Kidney glomerular epithelial cell (primary cell): ENCODE measurements at regions not wholly inside any gene's neighbourhood (a gene's known extent, or its start where the extent isn't known, plus 50 kb on each side); places are given as distances from the start of the nearest gene placed in this dataset.

Experiments used
- DNase-seq: peaks from one replicate; lab custom pipeline; 2025; lab: John Stamatoyannopoulos, UW

DNA sequence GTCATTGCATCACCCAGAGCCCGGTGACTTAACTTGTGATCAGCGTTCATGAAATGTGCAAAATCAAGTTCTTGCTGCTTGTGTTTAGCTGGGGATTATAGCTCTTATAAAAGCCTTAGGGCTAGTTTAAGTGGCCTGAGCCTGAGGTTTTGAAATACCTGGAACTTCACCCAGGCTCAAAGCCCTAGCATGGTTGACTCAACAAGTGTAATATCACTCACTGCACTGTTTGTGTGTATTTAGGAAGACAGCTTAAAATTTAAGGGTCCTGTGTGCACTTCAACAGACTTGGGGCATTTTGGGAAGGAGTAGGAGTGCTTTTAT, 489.5 kb downstream of the GATA3 start:
- DNase-seq, result no peak

DNA sequence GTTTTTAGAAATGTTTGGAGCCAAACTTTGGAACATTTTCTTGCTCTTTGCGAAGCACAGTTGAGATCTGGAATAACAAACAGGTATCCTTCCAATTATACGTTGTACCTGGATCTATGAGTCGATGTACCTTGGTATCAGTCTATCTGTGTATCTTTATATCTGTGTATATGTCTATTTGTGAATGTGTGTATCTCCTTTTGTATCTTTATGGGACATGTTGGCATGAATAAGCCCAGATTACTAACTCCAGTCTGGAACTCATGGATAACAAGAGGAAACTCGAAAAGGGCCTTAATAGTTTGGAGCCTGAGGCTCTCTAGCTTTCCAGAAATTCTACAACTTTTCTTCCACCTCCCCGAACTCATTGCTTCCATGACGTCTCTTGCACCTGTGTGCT, 490.0 kb downstream of the GATA3 start:
- DNase-seq, result no peak

DNA sequence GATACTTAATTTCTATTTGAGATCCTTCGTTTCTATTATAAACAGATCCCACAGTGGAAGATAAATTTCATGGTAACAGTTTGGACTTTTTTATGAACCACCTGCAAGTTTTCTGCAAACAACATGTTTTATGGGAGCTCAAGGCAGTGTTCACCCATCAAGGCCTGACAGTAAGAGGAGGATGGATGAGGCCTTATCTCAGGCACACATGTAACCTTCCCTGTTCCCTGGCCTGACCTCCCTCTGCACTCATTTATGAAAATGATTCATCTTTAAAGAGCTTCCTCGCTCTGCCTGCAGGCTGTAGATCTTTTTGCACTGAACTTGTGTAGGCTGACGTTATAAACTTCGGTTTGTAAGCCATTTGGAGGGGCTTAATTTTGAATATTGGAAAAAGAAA, 500.1 kb downstream of the GATA3 start:
- no peak for DNase-seq

DNA sequence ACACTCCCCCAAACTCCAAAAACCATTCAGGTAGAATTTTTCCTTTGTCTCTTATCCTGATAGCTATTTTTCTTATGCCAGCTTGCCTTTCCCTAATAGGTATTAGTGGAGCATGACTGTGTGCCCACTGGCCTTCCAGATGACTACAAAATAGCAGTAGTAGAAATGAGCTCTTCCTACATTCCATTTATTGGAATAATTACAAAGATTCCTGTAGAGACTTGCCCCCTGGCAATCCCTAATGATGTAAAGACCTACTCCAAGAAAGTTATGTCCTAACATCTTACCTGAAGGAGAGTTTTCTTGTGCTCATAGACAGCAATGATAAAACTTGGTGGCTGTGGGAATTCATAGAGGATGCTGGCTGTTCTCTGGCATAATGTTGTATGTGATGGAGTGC, 501.8 kb downstream of the GATA3 start:
- DNase-seq, result no peak

DNA sequence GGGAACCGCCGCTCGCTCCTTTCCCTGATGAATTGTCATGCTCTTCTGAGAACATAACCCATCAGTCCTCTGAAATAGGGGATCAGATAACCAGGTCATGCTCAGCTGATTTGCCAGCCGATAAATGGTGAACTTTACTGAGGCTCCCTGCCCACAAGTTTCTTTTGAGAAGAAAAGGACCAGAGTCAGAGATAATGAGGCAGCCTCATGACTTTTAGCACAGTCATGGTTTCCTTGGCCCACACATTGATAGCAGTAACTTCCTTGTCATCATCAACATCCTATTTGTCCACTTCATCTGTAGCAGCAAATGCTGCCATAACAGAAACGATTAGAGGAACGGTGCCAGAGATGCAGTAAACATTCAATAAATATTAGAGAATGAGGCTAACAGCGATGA, 509.0 kb downstream of the GATA3 start:
- DNase-seq, result no peak

DNA sequence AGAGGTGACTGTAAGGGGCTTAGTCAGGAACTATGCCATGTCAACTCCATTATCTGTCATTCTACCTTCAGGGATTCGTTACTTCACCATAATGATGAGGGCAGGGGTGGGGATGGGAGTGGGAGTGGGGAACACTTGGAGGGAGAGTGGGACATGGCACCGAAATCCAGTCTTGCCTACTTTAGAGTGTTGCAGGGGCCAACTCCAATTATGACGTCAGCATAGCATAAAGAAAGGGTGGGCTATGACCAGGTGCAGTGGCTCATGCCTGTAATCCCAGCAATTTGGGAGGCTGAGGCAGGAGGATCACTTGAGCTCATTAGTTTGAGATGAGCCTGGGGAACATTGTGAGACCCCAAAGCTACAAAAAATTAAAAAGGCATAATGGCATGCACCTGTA, 512.2 kb downstream of the GATA3 start:
- DNase-seq, result no peak

DNA sequence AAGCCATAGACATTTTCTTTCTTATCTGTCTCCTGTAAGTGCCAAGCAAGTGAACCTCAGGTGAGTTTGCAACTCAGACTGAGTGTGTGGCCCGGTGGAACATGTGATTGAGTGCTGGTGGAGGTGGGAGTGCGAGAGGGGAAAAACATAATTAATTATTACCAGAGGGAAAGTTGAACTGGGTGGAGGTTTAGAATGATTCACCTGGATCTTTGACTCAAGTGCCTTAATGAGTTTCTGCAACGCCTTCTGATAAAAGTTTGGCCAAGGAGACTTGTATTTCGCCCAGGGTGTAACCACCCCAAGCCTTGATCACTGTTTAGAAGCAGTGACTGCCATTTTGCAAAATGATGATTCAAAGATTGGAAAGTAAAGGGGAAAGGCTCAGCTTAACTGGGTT, 513.9 kb downstream of the GATA3 start:
- peak; percentile 5 for DNase-seq

DNA sequence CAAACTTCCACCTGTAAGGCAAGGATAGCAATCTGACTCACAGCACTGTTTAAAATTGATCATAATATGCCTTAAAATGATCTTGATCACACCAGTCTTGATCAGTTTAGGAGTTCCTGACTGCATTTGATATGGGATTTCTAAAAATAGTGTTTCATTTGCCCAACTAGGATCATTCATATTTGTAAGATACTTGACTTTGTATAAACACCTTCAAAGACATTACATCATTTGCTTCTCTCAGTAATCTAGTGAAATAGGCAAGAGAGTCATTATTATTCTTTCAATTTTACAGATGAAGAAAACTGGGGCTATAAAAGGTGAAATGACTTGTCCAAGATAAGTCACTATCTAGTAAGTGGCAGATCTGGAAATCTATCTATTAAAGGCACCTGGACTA, 521.1 kb downstream of the GATA3 start:
- no peak for DNase-seq

DNA sequence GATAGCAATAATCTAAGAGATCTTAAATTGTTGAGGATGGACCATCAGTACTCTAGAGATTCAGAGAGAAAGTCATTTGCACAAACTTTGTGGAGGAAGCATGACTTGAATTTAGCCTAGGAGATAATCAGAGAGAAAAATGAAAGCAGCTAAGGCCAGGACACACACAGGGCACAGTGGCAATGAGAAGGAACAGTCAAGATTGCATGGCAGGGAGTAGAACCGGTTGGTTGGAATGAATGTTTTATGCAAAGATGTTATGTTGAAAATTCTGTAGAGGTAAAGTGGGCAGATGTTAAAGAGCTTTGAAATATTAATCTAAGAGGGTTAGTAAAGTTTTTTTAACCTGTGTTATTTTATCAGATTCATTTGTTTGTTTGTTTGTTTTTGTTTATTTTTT, 521.8 kb downstream of the GATA3 start:
- DNase-seq, result no peak

DNA sequence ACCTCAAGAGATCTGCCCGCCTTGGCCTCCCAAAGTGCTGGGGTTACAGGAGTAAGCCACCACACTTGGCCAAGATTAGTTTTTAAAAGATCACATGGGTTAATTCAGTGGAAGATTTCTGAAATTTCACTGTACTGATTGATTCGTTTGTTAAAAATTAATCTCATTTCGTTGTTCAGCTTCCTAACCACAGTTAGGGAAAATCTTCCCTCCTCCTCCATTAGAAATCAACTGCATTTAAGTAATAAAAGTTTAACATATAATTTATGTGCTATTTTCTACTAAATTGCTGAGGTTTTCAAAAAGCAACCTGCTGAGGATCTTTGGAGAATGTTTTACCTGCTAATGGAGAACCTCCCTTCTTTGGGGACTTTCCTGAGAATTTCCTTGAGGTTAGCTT, 522.4 kb downstream of the GATA3 start:
- no peak for DNase-seq

DNA sequence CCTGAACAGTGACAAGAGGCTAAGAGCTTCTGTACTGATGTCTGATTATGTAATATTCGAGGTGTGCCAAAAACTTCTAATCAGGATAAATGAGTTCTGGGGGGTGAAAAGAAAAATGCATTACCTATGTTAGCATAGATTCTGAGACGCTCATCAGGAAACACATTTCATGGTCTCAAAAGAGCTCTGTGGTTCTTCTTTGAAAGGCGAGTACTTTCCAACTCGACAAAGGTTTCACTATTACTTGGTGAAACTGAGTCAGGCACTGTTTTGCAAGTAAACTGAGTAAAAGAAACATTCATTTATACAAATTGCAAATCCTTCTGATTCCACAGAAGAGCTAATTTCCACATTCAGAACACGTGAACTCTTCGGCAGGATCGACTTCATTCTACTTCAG, 523.2 kb downstream of the GATA3 start:
- DNase-seq, result no peak

DNA sequence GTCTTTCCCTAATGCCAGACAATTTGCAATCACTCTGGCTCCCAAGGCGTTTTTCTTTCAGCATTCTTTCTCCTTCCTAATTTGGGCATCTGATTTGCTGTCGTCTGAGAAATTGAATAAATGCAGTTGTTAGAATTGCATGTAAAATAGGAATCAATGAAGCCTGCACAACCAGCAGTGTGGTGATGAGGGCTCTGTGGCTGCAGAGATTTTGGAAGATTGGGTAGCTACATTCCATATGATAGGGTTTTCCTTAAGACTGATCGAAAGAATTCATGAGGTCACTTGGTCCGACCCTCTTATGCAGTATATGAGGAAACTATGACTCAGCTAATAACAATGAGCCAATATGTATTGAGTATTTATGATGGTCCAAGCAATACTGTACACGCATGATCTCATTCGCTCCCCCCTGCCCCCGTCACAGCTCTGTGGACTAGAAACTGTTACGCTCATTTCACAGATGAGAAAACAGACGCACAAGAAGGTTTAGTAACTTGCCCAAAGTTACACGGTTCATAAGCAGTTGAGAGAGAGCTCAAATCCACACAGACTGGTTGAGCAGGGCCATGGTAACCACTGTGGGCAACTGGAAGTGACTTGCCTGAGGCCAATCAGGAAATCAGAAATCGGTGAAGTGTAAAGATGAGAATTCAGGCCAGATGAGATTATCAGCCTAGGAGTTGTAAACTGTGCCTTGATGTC, 527.2 kb downstream of the GATA3 start:
- DNase-seq, result no peak

DNA sequence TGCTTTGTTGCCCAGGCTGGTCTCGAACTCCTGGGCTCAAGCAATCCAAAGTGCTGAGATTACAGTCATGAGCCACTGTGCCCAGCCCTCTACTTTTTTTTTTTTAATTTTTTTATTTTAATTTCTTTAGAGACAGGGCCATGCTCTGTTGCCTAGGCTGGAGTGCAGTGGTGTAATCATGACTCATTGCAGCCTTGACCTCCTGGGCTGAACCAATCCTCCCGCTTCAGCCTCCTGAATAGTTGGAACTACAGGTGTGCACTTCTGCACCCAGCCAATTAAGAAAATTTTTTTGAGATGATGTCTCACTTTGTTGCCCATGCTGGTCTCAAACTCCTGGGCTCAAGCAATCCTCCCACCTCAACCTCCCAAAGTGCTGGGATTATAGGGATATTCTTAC, 528.6 kb downstream of the GATA3 start:
- no peak for DNase-seq

DNA sequence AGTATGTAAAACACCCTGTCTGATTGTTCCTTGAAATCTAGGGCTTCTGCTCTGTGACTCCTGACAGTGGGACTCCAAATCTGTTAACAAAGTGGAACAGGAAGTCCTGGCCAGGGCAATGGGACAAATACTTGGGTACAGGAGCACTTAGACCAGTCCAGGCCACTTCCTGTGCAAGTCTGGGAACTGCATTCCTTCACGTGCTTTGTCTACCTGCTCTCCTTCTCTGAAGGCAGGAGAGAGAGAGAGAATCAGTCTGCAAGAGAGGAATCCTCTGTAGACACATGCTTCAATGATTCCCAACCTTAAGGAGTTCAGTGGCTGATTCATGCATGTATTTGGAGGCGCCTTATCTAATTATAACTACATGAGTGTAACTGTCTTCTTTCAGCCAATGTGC, 530.2 kb downstream of the GATA3 start:
- no peak for DNase-seq

DNA sequence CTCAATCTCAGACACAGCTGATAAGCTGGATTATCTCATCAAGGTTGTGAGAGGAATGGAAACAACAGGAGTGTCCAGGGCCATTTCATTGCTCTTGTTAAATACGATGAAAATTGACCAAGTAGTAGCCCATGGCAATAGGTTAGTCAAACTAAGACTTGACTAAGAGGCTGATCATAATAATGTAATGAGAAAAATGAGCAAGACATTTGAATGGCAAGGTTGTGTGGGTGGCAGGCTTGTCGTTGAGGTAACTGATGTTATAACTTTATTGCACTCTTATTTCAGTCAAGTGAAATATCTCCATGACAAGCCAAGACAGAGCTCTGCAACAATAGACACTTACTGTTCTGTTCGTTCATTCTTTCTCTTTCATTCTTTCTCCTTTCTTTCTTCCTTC, 532.0 kb downstream of the GATA3 start:
- no peak for DNase-seq

DNA sequence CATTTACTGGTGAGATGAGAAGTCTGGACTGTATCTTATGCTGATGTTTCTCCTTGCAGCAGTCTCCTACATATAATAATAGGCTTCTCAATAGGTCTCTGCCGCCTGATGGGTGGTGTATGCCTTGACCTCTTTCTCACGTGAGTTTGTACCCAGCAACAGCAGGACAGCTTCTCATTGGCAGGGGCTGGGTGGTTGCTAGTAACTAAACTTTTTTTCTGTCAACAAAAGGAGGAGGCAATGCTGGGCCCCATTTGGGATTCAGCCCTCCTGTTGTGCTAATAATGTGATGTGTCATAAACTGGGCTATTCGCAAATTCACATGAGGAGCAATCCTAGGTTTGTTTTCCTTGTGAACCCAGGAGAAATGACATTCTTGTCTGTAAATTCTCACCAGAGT, 533.6 kb downstream of the GATA3 start:
- no peak for DNase-seq

DNA sequence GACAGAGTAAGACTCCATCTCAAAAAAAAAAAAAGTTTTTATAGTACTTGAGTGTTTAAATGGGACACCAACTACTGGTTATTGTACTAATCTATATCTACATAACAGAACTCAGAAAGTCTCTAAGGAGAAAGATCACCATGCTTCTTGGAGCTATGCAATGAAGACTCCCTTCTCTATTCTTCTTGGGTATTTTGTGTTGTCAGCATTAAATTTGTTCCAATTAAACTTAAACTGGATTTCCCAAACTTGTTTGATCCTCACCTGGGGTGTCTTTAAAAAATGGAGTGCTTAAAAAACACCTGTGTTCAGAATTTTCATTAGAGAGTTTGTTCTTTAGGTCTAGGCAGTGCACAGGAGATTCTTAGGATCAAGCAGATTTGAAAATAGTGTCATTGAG, 536.0 kb downstream of the GATA3 start:
- no peak for DNase-seq

DNA sequence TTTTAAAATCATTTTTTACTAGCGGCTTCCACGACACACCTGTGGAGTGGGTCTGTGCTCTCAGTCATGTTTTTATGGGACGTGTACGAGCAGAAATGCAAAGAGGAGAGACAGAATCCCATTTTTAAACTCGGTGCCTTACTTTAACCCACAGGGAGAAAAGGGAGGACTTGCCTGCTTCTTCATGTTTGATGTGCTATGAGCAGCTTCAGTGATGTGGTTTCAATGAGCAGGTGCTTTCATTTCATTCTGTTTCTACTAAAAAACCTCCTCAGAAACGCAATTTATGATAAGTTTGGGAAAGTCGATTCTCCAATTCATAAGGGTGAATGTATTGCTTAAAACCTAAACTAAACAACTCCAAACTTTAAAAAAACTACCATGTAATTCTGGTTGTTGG, 537.2 kb downstream of the GATA3 start:
- DNase-seq, result no peak

DNA sequence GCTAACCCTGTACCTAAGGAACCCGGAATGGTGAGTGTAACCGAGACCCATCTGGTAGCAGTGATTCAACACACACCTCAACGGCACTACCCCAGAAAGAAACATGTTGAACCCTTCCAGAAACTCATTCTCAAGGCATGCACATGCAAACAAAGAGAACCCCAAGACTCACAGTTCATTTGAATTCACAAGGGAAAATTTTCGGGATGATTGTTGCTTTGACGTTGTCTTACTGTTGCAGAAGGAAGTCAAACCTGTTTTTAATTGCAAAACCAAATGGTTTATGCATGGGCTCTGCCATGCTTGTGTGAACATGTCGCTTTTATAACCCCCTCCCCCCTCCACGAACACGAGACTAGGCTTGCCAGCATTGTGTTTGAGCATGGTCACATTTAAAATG, 539.7 kb downstream of the GATA3 start:
- DNase-seq, result no peak

DNA sequence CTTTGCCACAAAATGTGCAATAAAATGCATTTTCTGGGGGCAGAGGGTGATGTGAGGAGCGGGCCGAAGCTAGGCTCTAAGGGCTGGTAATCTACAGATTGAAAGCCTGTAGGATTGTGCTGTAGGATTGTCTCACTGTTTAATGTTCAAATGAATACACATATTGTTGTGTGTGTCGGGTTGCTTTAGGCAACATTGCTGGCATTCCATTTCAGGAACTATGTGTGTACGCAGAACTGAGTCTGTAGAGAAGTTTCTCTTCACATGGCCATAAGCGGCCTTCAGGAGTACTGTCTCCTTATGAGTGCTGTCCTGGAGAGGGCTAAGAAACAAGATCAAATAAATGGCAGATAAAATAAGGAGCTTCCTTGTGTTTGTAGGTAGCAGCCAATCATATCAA, 540.2 kb downstream of the GATA3 start:
- DNase-seq, result no peak

DNA sequence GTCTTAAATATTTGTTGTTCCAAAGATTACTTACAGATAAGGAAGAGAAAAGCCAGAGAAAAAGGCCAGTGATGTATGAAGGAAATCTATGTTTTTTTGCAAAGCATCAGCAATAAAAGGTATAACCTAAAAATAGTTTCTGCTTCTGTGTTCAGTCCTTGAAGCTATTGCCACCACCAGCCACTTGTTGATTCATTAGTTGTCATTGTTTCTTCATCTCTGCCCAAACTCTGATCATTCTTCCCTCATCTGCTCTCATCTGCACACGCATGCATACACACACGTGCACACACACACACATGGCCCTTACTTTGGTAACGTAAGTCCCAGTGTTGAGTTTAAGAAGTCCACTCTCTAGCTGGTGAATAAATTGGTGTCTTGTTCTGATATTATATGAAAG, 540.7 kb downstream of the GATA3 start:
- no peak for DNase-seq

DNA sequence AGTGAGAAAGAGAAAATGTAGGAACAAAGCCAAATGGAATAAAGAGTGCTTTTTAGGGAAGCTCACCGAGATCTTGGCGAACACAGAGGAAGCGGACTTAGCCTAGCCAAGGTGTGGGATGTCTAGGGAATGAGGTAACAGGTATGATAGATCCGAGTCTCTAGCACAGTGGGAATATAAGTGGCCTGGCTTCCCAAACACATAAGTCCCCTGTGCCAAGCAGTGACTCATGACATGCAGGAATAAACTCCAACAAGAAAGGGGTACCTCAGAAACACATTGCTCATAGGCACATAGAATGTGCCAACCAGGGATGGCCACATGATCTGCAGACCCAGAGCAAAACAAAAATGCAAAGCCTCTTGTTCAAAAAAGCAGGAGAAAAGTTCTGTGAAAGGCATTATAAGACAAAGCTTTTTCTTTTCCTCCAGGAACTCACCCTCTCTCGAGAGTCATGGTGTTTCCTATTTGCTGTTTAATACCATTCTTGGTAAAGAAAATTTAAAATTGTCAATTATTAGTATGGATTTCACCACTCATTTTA, 542.5 kb downstream of the GATA3 start:
- no peak for DNase-seq

DNA sequence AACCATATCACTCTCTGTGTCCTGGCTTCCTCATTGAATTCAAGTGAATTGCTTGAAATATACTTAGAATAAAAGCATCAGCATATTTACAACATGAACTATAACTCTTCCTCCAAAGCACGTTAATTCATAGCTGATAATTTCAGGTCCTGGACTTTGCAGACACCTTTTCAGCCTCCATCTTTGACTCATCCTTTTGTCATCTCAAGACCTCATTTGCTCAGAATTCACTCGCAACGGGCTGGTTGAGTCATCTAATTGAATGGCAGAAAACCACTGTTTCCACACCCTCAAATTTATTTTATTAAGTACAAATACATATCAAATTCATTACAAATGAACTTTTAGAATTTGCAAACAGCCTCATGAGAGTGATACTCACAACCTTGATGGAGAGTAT, 545.7 kb downstream of the GATA3 start:
- no peak for DNase-seq

DNA sequence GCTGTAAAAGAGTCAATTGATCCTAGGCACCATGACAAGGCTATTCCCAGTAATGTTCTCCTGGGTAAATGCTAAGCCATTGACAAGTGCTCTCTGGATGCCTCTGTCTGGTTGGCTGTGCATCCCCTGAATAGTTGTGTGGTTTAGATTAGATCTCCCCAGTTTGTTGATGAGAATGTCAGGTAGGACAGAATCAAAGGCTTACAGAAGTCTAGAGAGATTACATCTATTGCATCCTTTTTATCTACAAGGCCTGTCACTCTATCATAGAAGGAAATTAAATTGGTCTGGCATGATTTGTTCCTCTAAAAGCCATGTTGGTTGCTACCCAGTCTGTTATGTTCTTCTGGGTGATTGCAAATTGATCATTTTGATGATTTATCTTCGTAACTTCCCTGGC, 548.3 kb downstream of the GATA3 start:
- DNase-seq, result no peak
